SK-N-SH (cell line): ENCODE measurements at regions not wholly inside any gene's neighbourhood (a gene's known extent, or its start where the extent isn't known, plus 50 kb on each side); places are given as distances from the start of the nearest gene placed in this dataset.

ENCODE experiments used
- EP300 ChIP-seq, 2 experiments: IDR thresholded peaks; 2 replicates each; pipeline versions ENCODE4 v1.4.0 to v1.6.1; 2012; ENCODE audit warnings: borderline replicate concordance in 1 of 2, low read depth in 1 of 2, low read length in 1 of 2
- GABPA ChIP-seq: IDR thresholded peaks from 2 replicates; pipeline ENCODE4 v1.4.0; 2012; ENCODE audit warnings: low read depth, mild to moderate bottlenecking
- RAD21 ChIP-seq: IDR thresholded peaks from 2 replicates; pipeline ENCODE4 v1.6.1; 2012; ENCODE audit warnings: mild to moderate bottlenecking, low read length
- TF ChIP-seq, protein P1 (sequence below): fragments of 200-600 bp; sonication (generic); IDR thresholded peaks from 2 replicates; pipeline ENCODE4 v1.6.1; 2017; ENCODE audit warnings: antibody characterized with exemption, mild to moderate bottlenecking, moderate library complexity

DNA sequence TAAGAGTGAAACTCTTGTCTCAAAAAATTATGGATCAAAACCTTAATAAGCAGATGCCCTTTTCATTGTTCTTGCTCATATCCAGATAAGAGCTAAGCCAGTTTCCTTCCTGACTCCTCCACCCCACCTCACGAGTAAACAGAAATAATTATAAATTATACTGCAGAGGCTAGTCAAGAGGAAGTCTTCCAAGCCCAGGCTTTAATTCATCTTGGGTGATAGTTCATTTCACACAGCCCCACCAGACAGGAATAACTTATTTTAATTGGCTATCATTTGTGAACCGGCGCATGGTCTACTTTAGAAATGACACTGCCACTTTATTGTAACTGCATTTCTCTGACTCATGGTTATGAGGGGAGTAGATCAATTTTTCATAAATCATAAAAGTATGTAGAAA lies 102.0 kb downstream of the BTBD3 start:
- TF ChIP-seq EP300 (IDR thresholded peaks at IDR 0.05; ENCODE audit: borderline replicate concordance in 1 of 2, low read depth in 1 of 2, low read length in 1 of 2) (no peak), RAD21 (no peak), GABPA (no peak)
- TF ChIP-seq, protein P1, sequence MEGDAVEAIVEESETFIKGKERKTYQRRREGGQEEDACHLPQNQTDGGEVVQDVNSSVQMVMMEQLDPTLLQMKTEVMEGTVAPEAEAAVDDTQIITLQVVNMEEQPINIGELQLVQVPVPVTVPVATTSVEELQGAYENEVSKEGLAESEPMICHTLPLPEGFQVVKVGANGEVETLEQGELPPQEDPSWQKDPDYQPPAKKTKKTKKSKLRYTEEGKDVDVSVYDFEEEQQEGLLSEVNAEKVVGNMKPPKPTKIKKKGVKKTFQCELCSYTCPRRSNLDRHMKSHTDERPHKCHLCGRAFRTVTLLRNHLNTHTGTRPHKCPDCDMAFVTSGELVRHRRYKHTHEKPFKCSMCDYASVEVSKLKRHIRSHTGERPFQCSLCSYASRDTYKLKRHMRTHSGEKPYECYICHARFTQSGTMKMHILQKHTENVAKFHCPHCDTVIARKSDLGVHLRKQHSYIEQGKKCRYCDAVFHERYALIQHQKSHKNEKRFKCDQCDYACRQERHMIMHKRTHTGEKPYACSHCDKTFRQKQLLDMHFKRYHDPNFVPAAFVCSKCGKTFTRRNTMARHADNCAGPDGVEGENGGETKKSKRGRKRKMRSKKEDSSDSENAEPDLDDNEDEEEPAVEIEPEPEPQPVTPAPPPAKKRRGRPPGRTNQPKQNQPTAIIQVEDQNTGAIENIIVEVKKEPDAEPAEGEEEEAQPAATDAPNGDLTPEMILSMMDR, result no peak
